ENCODE measurements at regions not wholly inside any gene's neighbourhood (a gene's known extent, or its start where the extent isn't known, plus 50 kb on each side); places are given as distances from the start of the nearest gene placed in this dataset.
"Not testable (repeated sequence)": the region's sequence is repeated elsewhere in the genome, so short reads cannot be mapped to it uniquely, and the experiment has no call there.

DNA sequence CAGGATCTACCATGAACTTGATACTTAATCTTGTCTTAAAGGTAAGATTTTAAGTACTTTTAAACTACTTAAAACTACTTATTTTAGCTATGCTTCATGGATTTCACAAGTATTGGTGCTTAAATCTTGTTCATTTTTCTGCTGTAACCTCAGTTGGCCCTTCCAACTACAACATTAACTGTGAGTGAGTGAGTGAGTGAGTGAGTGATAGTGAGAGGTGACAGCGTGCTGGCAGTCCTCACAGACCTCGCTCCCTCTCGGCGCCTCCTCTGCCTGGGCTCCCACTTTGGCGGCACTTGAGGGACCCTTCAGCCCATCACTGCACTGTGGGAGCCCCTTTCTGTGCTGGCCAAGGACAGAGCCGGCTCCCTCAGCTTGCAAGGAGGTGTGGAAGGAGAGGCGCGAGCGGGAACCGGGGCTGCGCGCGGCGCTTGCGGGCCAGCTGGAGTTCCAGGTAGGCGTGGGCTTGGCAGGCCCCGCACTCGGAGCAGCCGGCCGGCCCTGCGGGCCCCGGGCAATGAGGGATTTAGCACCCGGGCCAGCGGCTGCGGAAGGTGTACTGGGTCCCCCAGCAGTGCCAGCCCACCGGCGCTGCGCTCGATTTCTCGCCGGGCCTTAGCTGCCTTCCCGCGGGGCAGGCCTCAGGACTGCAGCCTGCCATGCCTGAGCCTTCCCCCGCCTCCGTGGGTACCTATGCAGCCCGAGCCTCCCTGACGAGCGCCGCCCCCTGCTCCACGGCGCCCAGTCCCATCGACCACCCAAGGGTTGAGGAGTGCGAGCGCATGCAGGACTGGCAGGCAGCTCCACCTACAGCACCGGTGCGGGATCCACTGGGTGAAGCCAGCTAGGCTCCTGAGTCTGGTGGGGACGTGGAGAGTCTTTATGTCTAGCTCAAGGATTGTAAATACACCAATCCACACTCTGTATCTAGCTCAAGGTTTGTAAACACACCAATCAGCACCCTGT, 1558.6 kb upstream of the SEL1L start:
- DNase-seq (ENCODE audit: low spot score) = not testable (repeated sequence)

DNA sequence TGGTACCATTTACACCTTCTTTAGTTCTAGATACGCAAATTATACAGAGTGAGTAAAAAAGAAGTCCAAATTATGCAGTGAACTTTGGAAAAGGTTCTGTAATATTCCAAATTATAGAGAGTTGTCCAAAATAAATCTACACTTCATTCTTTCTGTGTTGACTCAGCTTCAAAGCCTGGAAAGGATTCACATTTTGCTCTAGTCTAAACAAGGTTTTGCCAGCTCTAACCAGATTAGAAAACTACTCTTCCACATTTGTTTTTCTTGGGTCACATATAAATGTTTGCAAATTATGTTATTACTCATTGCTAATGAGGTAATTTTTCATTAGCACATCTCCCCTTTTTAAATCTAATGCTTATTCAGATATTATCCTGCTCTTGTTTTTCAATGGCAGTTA, 1562.4 kb upstream of the SEL1L start:
- DNase-seq (ENCODE audit: low spot score) = no peak

DNA sequence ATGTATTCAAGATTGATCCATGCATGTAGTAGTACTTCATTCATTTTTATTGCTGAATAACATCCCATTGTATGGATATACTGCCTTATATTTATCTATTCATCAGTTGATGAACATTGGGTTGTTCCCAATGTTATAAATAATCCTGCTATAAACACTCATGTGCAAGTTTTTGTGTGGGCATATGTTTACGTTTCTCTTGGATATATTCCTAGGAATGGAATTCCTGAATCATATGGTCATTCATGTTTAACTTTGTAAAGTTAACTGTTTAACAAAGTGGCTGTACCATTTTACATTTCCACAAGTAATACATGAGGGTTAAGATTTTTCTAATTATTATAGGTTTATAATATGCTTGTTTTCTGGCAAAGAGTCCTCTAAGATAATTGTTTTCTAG, 1568.2 kb upstream of the SEL1L start:
- DNase-seq (ENCODE audit: low spot score) = no peak

GRCh38 chr14:83118029-83118428, 1584.4 kb upstream of the SEL1L start:
- no peak for DNase-seq (ENCODE audit: low spot score)

DNA sequence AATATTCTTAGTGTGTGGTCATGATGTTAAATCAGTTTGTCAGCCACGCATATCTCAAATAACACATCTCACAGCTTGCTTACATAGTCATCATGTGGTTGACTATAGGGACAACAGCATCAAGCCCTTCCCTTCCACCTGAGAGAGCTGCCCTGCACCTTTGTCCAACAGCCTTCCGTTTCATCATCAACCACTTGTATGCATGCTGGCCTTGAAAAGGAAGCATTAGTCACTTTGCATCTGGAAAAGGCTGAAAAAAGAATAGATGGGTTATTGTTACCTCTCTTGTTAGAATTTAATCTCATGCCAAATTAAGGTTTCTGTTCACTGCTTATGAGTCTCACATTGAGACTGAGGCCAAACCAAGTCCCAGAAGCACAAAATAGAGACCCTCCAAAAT, 1586.5 kb upstream of the SEL1L start:
- DNase-seq (ENCODE audit: low spot score) = no peak

- DNase-seq (ENCODE audit: low spot score) = no peak
These were observed 1592.4 kb upstream of the SEL1L start for GRCh38 chr14:83126076-83126475.

DNA sequence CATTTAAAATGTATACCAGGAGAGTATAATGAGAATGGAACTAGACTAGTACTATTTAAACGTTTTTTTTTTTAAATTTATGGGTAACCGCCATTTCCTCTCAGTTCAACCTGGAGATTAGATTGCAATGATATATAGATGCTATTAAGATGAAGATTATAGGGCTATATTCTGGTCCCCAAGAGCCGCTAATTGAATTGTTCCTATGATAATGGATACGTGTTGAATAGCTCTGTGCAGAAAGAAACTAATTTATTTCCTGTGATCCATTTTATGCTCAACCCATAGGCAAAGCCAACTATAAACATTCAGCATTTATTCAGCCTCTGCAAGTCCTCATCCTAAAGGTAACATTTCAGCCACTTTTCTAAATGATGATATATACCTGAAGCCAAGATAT, 1595.1 kb upstream of the SEL1L start:
- no peak for DNase-seq (ENCODE audit: low spot score)

DNA sequence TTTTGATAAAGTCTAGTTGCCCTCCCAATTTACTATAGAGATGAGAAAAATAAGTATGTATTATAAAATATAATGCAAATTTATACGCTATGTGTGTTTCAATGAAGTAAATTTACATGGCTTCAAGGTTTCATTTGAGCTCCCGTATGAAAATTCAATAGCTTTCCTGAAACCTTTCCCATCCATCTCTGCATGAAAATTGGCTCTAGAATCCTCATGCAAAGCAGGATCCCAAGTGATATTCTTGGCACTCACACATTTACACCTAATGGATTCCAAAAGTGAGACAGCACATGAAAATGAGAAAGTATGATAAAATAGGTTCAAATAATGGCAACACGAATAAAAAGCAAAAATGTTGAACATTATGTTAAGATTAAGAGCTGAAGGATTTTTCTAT, 1595.8 kb upstream of the SEL1L start:
- DNase-seq (ENCODE audit: low spot score) = no peak

DNA sequence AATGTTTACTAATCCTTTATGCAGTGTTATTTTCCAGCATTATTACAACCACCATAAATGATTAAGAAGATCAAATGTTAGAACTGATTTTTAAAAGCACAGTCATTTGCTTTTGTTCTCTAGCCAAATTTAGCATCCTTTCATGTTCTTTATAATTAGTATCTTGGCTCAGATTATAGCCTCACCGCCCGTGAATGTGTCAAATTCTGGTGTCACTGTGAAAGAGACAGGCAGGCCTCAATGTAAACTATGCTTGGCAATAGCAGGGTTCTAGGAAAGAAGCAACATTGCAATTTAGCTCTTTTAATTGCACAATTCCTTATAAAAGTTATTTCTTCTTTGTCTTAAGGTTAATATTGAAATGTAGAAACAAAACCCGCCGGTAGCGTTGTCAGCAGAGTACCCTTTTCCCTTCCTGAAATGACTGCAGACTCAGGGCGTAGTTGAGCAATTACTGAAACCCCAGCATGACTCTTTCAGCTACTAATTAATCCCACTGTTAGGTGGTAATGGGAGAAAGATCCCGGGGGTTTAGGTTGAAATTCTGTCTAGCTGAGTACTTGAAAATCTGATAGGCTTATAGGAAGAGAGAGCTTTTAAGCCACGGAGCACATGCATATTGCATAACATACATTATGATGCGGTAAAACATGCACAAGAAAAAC, 1600.5 kb upstream of the SEL1L start:
- no peak for DNase-seq (ENCODE audit: low spot score)

DNA sequence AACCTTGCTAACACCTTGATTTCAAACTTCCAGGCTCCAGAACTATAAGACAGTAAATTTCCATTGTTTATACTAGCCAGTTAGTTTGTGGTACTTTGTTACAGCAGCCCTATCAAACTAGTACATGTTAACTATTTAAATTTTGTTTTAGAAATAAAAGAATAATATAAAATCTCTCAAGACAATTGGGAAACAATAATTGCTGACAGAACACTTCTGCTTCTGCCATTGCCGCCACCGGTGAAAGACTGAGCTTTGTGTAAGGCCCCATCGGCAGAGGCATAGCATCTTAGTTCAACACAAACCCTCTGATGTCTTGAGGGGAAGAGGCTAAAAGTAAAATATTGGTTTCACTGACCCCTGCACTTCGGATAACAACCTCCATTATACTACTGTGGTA, 1607.1 kb upstream of the SEL1L start:
- no peak for DNase-seq (ENCODE audit: low spot score)

DNA sequence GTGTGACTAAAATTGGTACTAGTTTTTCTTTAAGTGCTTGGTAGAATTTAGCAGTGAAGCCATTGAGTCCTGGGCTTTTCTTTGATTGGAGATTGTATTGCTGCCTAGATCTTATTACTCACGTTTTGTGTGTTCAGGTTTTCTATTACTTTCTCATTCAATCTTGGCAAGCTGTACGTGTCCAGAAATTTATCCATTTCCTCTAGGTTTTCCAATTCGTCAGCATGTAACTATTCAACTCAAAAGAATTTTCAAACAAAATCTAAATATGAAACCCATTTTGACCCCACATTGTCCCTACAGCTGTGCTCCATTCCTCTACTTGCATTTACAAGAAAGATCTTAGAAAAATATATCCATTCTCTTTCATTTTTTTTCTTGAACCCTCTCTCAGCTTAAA, 1613.4 kb upstream of the SEL1L start:
- DNase-seq (ENCODE audit: low spot score) = no peak

DNA sequence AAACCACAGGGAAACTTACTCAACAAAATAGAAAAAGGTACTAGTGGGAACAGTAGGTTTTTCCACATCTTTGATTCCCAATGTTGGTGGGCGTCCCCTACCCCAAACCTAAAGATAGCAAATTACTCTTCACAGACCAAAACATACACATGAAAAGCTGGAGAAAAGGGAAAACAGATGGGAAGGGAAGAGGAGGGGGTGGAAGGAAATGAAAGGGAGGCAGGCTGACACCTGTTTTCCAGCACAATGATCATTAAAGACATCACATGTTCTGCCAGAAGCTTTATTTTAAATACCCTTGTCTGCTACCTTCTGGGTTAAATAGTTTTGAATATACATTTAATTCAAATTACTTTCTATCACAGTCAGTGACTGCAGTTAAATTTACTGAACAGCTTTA, 1617.9 kb upstream of the SEL1L start:
- no peak for DNase-seq (ENCODE audit: low spot score)

DNA sequence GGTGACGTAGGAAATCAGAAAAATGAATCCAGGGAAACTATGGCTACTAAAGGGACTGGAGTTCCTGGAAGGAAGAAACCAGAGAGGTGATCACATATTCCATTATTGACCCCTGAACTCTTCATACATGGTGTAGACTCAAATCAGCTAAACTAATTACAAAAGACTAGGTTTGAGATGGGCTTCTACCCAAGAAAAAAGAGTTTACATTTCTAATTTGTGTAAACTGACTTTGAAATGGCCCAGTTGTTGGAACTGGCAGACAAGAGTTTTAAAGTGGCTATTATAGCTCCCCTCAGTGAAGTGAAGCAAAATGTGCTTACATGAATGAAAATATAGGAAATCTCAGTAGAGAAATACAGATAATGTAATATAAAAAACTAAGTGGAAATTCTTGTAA, 1619.4 kb upstream of the SEL1L start:
- DNase-seq (ENCODE audit: low spot score) = no peak

DNA sequence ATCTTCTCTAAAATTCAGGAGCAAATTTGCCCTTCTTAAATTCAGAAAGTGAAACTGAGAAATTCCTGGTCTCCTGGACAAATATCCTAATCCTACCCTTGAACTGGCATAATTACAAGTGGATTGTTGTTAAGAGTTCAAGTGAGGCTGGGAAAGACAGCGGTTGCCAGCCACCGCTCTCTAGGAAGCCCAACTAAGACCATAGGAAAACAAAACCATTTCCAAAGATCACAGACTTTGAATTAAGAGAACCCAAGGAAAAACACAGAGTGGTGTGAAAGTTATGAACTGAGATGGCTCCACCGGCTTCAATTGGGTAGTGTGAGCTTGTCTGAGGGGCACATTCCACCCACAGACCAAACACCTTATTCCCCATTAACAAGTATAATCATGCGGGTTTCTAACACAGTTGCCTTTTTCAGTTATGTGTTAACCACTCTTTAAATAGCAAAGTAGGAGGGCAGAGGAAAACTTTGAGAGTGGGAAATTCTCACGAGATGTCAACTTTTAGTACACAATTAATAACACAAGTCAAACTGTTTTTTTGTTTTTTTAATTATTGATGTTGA, 1628.8 kb upstream of the SEL1L start:
- no peak for DNase-seq (ENCODE audit: low spot score)

DNA sequence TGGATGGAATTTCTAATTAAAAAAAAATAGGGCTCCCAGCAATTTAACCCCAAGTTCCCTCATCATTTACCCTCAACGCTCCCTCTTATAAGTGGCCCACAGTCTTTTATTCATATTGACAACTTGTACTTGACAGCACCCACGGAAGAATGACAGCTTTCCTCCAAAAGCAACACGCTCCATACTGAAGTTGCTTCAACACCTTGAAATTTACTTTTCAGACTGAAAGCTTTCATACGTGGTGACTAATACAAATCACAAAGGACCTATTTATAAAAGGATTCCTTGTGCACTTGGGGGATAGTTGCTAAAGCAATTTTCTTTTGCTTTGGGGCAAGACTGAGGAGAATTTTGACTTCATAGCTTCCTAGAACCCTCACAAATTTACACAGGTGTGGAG, 1629.4 kb upstream of the SEL1L start:
- DNase-seq (ENCODE audit: low spot score) = no peak

GRCh38 chr14:83164016-83164415, 1630.4 kb upstream of the SEL1L start:
- no peak for DNase-seq (ENCODE audit: low spot score)

DNA sequence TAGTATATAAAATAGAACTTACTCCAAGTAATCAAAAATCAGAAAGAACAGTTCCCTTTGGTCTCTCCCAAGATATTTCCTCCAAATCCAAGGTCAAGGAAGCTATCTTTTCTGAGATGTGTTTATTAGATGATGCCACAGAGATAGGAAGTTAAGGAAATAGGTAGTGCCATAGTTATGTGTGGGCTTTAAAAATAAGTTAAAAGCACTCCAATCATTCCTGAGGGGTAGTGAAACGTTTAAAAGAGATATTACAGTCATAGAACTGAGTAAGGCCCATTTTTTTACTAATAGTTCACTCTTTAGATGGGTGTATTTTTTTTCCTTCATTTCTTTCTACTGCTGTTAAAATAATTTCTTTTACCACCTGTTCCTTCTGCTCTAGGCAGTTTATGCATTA, 1630.9 kb upstream of the SEL1L start:
- DNase-seq (ENCODE audit: low spot score) = no peak

DNA sequence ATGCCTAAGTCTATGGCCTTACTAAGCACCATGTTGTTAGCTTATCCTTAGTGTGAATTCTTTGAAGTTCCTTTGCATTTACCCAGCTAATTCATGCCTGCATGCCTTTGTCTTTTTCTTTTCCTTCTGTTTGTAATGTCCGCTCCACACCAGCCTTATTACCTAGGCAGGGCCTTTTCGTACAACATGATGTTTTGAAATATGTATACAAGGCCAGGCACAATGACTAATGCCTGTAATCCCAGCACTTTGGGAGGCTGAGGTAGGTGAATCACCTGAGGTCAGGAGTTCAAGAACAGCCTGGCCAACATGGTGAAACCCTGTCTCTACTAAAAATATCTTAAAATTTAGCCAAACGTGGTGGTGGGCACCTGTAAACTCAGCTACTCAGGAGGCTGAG, 1636.5 kb upstream of the SEL1L start:
- no peak for DNase-seq (ENCODE audit: low spot score)

DNA sequence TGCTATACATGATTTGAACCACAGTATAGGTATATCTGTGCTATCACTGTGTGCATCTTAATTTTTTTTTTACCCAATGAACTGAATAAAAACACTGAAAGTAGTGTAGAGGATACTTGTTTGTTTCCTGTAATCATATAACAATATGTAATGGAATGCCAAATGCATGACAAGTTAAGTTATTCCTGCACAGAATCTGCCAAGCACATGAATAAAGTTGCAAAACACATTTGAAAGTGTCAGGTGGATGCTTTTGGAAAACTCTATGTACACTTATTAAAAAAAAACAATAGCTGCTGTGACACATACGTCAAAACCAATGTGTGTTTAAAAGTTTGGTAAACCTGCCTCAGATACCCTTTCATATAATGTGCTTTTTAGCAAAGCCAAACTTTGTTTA, 1638.1 kb upstream of the SEL1L start:
- no peak for DNase-seq (ENCODE audit: low spot score)

DNA sequence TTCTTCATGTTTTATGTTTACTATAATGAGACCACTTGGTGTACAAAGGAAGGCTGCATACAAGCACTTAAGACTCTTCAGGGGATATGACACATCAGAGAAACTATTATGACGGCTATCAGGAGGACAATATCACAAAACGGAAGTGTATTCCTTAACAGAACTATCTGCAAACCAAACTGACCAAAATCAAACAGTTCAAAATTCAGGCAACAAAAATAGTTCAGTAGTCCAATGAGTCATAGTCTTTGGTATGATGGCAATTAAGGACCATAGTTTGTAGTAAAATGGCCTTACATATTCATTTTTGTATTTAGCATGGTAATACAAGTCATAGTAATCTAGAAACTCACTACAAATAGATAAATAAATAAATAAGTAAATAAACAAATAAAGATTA, 1638.7 kb upstream of the SEL1L start:
- no peak for DNase-seq (ENCODE audit: low spot score)

DNA sequence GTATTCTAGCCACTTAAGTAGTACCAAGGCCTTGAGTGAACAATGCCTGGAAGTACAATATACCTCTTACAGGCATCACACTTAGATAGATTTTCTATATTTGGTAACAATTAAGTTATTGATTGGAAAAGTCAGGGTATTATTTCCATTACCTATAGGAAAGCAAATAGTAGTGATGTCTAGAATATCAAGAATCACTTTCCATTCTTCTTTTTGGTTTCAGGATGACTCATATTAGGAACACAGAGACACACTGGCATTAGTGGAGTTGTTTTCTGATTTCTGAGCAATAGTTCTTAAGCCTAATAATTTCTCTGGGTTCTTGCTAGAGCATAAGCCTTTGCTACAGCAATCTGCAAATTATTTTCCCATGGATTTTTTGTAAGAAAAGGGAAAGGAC, 1640.0 kb upstream of the SEL1L start:
- DNase-seq (ENCODE audit: low spot score) = no peak

GRCh38 chr14:83184531-83184930, 1650.9 kb upstream of the SEL1L start:
- no peak for DNase-seq (ENCODE audit: low spot score)

DNA sequence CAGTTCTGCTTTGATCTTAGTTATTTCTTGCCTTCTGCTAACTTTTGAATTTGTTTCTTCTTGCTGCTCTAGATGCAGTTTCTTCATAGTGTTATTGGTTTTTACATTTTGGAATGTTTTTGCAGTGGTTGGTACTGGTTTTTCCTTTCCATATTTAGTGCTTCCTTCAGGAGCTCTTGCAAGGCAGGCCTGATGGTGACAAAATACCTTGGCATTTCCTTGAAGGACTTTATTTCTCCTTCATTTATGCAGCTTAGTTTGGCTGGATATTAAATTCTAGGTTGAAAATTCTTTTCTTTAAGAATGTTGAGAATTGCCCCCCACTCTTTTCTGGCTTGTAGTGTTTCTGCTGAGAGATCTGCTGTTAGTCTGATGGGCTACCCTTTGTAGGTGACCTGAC, 1654.7 kb upstream of the SEL1L start:
- DNase-seq (ENCODE audit: low spot score) = not testable (repeated sequence)

Measured in CD4-positive, alpha-beta T cell treated with Interleukin-6 at 100 ng/mL for 8 hours (primary cell).